H1 (cell line): ENCODE measurements at regions not wholly inside any gene's neighbourhood (a gene's known extent, or its start where the extent isn't known, plus 50 kb on each side); places are given as distances from the start of the nearest gene placed in this dataset.

Experiments used
- POLR2A ChIP-seq, 2 experiments: IDR thresholded peaks; 1 replicate in 1 of 2; 2 replicates in 1 of 2; pipeline ENCODE4 v1.6.1; 2011; ENCODE audit warnings: low read depth in 2 of 2, low read length in 2 of 2, mild to moderate bottlenecking in 2 of 2; ENCODE audit errors: control extremely low read depth in 1 of 2
- POLR2AphosphoS5 ChIP-seq: IDR thresholded peaks from 2 replicates; pipeline ENCODE4 v1.6.1; 2011; ENCODE audit warnings: low read depth, low read length
- SP1 ChIP-seq: IDR thresholded peaks from 2 replicates; pipeline ENCODE4 v1.6.1; 2011; ENCODE audit warnings: low read depth, low read length

DNA sequence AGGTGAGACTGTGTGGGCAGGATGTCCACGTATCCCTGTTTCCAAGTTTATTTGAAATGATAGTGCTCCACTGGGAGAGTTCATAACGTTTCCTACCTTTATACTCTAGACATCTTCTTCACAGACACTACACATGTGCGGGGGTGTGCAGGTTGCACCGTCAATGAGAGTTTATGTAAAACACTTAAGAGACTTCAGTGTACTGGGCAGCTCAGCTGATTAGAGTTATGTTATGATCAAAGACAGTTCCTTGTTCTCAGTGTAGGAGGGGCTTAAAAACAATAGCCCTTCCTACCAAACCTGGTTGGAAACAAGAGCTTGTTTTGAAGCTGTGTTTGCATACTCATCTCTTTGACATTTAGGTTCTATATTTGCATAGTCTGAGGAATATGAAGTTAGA, 326.9 kb upstream of the AGA start:
- TF ChIP-seq SP1 (no peak), POLR2A (IDR thresholded peaks at IDR 0.05; ENCODE audit: control extremely low read depth in 1 of 2, low read depth in 2 of 2, low read length in 2 of 2) (no peak), POLR2AphosphoS5 (no peak)
